Liver (tissue), 3 donors: ENCODE measurements at regions not wholly inside any gene's neighbourhood (a gene's known extent, or its start where the extent isn't known, plus 50 kb on each side); places are given as distances from the start of the nearest gene placed in this dataset.

Experiments used
- ATF3 ChIP-seq: IDR thresholded peaks from 2 replicates; pipeline ENCODE4 v1.6.1; 2016; ENCODE audit warnings: antibody characterized with exemption
- CTCF ChIP-seq: fragments of 150-350 bp; IDR thresholded peaks from 2 replicates; pipeline ENCODE4 v1.5.1; 2017; ENCODE audit warnings: improper control_type of control experiment, low read depth, low read length; ENCODE audit not compliant: missing input control
- JUND ChIP-seq, 2 donors: IDR thresholded peaks; 2 replicates each; pipeline ENCODE4 v1.6.1; 2016; ENCODE audit warnings: antibody characterized with exemption in 2 of 2
- MAX ChIP-seq: IDR thresholded peaks from 2 replicates; pipeline ENCODE4 v1.6.1; 2016; ENCODE audit warnings: antibody characterized with exemption
- RAD21 ChIP-seq, 2 donors: IDR thresholded peaks; 2 replicates each; pipeline ENCODE4 v1.6.1; 2016; ENCODE audit warnings: antibody characterized with exemption in 2 of 2, mild to moderate bottlenecking in 2 of 2
- REST ChIP-seq: IDR thresholded peaks from 2 replicates; pipeline ENCODE4 v1.6.1; 2016; ENCODE audit warnings: antibody characterized with exemption, mild to moderate bottlenecking
- TAF1 ChIP-seq: conservative IDR thresholded peaks from 2 replicates; pipeline ENCODE4 v1.6.1; 2016; ENCODE audit warnings: antibody characterized with exemption, mild to moderate bottlenecking
- ZBTB33 ChIP-seq: IDR thresholded peaks from 2 replicates; pipeline ENCODE4 v1.6.1; 2016; ENCODE audit warnings: antibody characterized with exemption
- donor health status: healthy.
- donor health status: healthy.

- TF ChIP-seq CTCF (no peak), MAX (no peak), RAD21 (IDR thresholded peaks at IDR 0.05) (no peak), JUND (IDR thresholded peaks at IDR 0.05) (no peak), ZBTB33 (no peak), REST (no peak), ATF3 (no peak), TAF1 (no peak)
Measured at GRCh38 chrX:40150503-40150902, 52.7 kb upstream of the BCOR start.
